ENCODE measurements at regions not wholly inside any gene's neighbourhood (a gene's known extent, or its start where the extent isn't known, plus 50 kb on each side); places are given as distances from the start of the nearest gene placed in this dataset.

DNA sequence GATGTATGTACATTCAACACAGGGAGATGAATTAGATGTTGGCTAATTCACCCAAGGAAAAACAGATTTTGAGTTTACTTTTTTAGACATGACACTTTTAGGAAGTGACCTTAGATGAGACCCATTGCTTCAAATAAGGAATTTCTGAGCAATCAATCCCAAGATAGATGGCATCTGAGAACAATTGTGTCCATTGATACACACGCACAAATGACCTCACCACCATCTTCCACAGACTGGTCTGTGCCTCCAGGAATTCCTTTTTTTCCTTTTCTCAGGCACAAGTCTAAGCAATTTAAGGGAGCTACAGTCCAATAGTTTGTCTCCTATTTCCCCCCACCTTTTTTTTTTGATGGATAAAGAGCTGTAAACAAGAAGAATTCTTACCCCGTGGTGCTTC is 265.3 kb downstream of the TBL1XR1 start:
- no peak for FAIRE-seq

DNA sequence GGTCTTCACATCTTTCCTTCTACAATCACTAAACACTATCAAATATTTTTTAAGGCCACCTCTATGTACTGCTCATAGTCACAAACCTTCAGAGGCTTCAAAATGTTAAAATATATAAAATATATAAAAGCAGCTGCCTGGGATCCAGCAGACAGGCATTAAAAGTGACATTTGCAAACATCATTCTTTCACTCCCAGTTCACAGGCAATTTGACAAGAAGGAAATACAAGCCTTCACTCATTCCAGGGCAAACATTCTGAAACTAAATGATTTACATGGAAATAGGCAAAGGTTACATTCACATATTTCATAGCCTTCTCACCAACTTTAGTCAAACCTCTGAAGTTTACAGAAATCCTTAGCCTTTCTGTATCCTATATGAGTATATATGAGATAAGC is 266.3 kb downstream of the TBL1XR1 start:
- no peak for FAIRE-seq

DNA sequence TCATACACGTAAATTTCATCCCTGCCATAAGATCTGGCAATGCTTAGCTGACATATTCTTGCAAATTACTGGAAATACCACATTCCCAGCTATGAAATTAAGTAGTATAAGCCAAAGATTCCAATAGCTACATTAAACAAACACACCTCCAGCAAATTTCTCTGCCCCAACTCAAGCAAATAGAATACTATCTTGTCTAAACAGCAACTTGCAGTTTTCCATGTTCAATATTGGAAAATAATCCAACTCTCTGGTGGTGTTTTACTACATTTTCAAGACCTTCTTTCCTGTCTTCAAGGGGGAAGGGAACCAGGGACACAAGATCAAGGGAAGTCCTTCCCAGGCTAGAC is 268.7 kb downstream of the TBL1XR1 start:
- no peak for FAIRE-seq

DNA sequence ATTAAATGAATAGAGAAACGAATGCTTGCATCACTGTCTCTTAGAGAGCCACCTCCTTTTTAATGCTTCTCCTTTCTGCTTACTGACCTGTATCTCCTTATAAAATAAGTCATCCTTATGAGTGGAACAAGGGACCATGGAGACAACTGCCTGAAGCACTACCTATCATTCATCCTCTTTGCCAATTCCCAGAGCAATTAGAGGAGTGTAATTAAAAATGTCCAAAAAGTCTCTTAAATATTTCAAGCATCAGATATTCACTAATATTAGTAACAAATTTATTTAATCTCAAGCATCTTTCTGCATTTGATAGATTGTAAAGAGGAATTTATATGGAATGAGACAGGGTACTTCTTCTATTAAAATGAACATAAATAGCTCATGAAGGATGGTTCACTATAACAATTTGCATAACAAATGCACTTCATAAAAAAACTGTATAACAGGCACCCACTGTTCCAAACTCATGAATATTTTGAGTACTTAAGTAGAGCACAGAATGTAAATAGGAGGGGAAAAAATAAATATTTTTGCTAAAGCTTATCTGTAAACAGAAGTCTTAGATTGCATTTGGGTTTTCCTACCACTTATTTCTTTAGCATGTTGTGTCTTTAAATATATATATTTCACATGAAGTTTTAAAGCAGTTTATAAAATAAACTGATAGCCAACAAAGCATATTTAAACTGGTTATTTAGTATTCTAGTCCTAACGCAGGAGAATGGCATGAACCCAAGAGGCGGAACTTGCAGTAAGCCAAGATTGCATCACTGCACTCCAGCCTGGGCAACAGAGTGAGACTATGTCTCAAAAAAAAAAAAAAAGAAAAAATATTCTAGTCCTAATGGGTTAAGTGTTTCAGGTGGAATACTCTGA is 269.3 kb downstream of the TBL1XR1 start:
- FAIRE-seq, result no peak

DNA sequence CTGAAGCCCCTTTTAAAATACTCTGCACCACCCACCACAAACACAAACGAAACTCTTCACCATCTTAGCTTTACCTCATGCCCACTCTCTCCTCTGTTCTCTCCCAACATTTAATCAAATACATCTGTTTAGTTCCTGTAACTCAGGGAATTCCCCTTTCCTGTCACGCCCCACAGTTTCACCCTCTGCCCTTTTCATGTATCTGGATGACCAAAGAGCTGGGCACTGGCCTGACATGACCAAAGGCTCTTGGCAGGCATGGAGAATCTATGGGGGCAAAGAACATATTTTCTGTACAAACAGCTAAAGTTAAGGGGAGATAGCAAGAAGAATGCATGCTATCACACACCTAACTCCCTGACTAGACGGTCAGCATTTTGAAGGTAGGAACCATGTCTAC is 270.0 kb downstream of the TBL1XR1 start:
- FAIRE-seq, result no peak

DNA sequence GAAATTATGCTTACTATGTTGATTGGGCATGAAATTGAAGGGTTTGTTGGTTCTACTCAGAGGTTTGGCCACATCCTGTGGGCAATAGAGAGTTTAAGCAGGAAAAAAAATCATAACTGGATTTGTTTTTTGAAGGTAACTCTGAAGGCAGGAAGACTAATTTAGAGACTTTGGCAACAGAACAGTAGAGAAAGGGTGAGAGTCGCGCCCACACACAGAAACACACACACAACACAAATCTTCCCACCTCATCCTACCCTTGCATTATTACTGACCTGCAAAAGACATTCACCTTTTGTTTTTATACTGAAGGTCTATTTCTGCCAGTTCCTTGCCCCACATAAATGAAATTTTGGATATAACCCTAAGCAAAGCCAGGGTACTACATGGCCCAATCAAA is 270.6 kb downstream of the TBL1XR1 start:
- no peak for FAIRE-seq

DNA sequence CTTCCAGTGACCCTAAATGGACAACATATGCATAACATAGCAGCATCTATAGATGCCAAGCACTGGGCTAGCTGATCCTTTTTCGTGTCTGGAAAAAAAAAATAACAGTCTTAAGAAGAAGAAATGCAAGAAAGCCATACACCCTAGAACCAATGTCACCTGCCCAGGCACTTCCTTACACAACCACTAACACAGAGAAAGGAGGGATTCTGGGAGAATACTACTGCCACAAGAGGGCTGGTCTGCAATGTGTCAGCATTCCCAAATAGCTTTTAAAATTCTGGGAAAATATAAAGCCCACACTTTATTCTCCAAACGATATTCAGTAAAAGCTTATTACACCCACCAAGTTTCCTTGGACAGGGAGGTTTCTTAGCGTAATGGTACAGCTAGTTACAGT is 271.2 kb downstream of the TBL1XR1 start:
- no peak for FAIRE-seq

DNA sequence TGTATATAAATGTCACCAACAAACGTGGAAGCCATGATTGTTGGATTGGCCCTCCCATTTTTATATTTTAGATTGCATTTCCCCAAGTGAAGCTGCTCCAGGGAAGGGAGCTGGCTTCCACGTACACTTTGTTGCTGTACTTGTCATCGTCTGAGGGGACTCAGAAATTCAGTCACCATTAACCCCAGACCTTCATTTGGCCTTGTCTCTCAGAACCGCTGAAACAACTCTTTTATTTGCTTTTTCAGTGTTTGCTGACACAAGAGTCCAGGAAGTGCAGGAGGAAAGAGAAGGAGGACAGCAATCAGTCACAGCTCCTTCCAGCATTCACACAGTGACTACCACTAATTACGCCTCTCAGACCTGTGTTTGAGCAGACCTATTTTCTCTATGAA is 276.5 kb downstream of the TBL1XR1 start:
- no peak for FAIRE-seq

DNA sequence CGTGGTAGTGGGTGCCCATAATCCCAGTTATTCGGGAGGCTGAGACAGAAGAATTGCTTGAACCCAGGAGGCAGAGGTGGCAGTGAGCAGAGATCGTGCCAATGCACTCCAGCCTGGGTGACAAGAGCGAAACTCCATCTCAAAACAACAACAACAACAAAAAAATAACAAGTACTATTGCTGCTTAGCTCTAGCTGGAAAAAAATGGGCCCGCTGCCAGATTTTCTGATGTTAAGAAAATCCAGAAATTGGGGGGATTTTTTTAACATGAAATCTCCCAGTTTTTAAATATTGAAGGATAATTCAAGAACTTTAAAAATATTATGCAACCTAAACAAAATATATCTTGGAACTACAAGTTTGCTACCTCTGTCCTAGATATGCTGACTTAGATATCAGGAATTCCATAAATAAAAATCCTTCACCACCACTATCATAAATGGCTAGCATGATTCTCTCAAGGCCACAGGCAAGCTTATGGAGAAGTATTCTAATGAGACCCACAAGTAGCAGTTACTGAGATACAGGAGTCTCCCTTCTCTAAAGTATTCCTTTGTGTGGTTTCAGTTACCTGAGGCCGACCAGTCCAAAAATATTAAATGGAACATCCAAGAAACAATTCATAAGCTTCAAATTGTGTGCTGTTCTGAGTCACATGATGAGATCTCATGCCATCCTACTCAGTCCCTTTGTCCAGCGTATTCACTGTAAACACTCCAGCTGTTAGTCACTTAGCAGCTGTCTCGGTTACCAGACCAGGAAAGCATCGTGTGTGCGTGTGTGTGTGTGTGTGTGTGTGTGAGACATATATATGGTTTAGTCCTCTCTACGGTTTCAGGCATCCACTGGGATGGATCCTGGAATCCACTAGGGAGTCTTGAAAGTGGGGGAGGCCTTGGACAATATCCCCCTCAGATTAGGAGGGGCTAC is 277.2 kb downstream of the TBL1XR1 start:
- FAIRE-seq, result no peak

DNA sequence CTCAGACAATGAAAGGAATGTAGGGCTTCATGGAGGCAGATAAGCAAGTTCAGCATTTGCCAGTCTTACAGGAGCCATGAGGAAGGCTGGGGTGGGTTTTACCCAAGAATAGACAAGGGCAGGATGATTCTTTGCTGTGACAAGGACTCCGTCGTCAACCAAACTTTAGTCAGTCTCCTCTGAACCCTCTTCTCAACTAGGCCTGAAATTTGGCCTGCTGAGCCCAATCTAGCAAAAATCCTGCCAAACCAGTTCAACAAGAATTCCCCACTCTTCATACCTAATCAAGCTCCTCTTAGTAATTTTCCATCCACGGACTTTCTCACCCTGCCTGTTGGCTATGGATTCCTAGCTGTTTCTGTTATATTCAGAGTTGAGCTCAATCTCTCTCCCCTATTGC is 280.5 kb downstream of the TBL1XR1 start:
- no peak for FAIRE-seq

DNA sequence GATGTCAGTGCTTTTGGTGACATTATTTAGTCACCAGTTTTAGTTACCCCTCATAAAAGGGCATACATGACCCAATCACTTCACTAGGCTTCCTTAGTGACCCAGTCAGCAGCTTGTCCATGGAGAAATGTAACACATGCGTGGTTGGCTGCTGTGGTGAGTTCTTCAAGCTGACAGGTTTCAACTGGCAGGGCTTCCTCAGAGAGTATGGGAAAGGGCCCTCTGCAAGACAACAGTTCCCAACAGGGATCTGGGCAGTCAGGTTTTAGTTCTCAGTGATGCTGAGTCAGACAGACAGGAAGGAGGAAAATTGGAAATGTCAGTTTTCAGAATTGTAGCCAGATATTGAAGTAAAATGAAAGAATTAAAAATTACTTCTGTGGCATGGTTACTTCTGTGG is 282.5 kb downstream of the TBL1XR1 start:
- no peak for FAIRE-seq

DNA sequence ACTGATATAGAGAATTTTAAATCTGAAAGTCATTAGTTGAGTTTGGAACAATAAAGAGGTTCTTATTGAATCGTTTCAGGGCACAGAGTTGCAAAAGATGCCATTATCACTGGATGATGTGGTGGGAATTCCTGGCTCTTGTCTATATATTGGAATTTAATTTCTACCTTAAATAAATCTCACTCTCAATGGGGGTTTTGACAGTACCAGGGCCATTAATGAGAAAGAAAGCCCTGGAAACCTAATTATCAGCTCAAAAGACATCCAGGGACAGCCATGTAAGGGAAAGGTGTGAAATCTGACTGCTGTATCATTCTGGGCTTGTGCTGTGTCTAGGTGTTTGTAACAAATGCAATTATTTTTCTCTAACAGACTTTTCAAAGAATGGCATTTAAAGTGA is 285.7 kb downstream of the TBL1XR1 start:
- FAIRE-seq, result no peak

DNA sequence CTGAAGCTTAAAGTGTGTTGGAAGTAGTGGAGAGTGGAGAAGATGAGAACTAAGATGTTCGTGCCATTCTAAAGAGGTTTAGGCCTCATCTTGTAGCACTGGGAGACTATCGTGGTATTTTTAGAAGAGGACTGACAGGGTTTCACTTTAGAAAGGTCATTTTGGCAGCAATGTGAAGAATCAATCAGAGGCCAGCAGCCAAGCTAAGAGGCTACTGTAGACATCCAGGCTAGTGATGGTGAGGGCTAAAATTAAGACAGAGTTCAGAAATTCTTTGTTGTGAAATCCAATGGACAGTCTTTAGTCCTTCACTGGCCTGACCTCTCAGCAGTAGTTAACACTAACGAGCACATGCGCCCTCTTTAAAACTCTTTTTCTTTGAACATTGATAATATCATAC is 288.2 kb downstream of the TBL1XR1 start:
- FAIRE-seq, result no peak

DNA sequence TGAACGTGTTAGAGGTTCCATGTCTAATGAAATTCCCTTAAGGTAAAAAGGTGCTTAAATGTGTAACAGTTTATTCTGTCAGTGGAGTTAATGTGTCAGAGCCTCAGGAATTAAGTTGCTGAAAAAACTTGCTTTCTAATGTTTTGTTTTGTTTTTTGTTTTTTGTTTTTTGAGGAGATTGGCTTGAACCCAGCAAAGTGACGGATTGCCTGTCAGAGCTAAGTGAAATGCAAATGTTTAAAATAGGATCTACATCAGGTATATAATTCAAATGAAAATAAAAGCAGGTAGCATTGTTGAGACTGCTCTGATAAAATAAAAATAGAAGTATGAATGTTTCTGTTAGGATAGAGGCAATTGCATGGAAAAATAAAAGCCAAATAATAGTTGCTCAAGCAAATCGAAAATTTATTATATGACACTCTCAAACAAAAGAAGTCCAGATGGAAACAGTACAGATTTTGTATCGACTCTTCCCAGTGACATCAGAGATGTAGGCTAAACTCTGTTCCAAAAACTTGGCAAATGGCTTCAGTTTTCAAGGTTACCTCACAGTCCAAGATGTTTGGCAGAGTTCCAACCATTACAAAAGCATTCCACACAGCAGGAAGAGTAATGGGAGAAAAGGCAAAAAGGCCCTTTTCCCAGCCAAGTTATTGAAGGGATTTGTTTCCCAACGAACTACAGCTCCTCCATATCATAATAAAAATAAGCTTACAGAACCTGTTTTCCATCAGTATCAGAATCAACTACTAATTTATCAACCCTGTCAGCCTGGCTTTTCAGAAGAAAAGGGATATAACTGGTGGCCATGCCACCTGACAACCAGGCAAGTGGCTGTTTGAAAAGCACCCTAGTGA is 291.0 kb downstream of the TBL1XR1 start:
- no peak for FAIRE-seq

DNA sequence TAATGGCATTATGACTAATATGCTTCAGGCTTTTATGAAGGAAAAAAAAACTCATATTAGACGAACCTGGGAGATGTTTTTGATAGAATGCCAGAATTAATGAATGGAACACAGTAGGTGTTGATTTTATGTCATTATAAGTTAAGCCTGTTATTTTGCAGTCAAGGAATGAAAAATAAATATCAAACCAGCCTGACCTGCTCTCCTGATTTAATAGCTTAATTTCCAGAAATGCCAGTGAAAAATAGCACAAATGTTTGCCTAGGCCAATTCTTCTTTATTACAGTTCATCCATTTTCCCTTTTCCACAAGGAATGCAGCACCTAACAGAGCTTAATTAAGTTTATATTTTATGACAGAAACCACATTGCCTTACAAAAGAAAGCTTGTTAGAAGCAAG is 292.0 kb downstream of the TBL1XR1 start:
- no peak for FAIRE-seq

DNA sequence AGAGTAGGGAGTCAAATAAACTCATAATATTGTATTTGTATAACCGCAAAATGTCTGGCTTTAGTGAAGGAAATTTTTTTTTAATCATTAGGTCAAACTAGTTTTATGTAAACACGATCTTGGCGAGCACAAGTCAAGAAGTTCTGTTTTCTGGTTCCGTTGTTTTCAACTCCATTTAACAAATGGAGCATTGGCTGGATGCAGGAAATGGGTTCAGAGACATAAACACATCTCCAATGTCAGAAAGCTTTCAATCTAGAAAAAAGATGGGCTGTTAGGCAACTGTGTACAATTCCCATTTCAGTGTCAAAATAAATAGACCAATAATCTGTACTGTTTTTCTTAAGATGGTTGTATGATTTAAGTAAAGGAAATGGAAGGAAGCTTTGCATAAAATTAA is 292.8 kb downstream of the TBL1XR1 start:
- FAIRE-seq, result no peak

DNA sequence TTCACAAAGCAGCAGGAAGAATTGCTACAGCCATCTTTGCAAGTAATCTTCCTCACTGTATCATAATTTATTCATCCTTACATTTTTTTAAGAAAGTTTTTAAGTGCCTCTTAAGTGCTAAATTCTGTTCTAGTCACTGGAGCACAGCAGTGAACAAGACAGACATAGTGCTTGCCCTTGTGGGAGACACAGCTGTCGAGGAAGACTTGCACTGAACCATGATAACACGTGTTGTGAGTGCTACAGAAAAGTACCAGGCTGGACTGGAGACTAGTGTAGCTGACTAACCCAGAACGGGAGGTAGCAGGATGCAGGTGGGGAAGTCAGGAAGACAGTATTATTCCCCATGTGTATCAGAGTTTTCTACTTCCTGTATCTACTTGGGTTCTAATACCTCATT is 300.6 kb downstream of the TBL1XR1 start:
- no peak for FAIRE-seq

DNA sequence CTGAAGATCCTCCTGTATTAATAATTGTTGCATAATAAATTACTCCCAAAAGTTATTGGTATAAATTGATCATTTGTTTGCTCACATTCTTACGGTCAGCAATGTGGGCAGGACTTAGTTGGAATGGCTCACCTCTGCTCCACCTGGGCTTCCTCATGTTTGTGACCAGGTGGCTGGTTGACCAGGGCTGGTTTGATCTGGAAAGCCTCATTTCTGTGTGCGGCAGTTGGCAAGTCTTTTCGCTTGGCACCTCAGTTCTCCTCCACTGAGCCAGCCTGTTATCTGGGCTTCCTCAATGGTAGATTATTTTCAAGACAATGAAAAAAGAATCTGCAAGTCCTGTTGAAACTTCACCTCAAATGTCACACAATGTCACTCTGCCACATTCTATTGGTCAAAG is 301.1 kb downstream of the TBL1XR1 start:
- no peak for FAIRE-seq

DNA sequence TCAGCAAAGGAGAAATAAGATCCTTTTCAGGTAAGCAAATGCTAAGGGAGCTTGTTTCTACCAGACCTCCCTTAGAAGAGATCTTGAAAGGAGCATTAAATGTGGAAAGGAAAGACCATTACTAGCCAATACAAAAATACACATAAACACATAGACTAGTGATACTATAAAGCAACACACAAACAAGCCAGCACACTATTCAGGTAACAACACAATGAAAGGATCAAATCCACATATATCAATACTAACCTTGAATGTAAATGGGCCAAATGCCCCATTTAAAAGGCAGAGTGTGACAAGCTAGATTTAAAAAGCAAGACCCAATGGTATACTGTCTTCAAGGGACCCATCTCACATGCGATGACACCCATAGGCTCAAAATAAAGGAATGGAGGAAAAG is 317.6 kb downstream of the TBL1XR1 start:
- no peak for FAIRE-seq

DNA sequence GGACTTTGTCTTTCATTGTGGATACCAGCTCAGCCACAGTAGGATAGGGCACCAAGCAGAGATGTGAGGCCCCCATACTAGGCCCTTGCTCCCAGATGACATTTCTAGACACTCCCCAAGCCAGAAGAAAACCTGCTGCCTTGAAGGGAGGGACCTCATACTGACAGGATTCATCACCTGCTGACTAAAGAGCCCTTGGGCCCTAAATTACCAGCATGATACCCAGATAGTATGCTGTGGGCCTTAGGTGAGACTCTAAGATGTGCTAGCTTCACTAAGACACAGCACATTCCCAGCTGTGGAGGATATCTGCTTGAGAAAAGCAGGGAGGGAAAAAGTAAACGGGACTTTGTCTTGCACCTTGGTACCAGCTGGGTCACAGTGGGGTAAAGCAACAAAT is 324.0 kb downstream of the TBL1XR1 start:
- FAIRE-seq, result no peak

DNA sequence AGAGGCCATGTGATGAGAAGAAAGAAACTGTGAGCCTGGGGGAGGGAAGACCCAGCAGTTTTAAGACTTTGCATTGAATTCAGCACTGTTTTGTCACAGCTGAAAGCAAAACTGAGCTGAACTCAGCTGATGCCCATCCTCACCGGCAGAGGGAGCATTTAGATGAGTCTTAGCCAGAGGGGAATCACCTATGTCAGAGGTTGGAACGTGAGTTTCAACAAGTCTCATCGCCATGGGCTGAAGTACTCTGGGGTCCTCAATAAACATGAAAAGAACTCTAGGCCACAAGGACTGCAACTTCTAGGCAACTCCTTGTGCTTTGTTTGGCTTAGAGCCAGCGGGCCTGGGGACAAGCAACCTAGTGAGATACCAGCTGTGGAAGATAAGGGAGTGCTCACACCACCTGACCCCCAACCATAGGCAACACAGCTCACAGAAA is 324.5 kb downstream of the TBL1XR1 start:
- FAIRE-seq, result no peak

DNA sequence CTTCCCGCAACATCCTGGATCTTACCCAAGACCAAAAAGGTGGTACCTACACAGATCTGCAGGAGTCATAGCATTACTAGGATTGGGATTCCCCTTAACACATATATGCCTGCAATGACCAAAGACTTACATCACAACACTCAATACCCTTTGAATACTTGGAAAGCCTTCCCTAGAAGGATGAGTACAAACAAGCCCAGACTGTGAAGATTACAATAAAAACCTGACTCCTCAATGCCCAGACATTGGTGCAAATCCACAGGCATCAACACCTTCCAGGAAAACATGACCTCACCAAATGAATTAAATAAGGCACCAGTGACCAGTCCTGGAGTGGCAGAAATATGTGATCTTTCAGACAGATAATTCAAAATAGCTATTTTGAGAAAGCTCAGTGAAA is 326.8 kb downstream of the TBL1XR1 start:
- no peak for FAIRE-seq

Data from colon (tissue), 2 donors.